ENCODE measurements at regions not wholly inside any gene's neighbourhood (a gene's known extent, or its start where the extent isn't known, plus 50 kb on each side); places are given as distances from the start of the nearest gene placed in this dataset.
A peak's percentile ranks its signal among the peaks of the same experiment; 100 is the strongest.

GRCh38 chr13:85080691-85081090 is 718.5 kb downstream of the SLITRK6 start:
- no peak overlapping the region for H3K4me2 ChIP-seq (ENCODE audit: low read length)
- H4K20me1 ChIP-seq (ENCODE audit: insufficient read depth, low read length), result no peaks in the 10 kb centered on the region
- H3K36me3 ChIP-seq (replicated peaks; ENCODE audit: low read depth, low read length), result no peaks in the 10 kb centered on the region
- no peak overlapping the region for H3K27ac ChIP-seq (ENCODE audit: low read length)
- no peak overlapping the region for H3K9ac ChIP-seq (ENCODE audit: low read length)
- TF ChIP-seq EZH2phosphoT487 (IDR thresholded peaks at IDR 0.05; ENCODE audit: low read depth), result no peak
- TF ChIP-seq CTCF (IDR thresholded peaks at IDR 0.05; ENCODE audit: low read depth, low read length), result no peak
- H3K9me3 ChIP-seq (ENCODE audit: insufficient read depth, low read length), result no peaks in the 10 kb centered on the region
- H2AFZ ChIP-seq (ENCODE audit: low read depth, low read length), result no peak overlapping the region
- H3K27me3 ChIP-seq (ENCODE audit: low read depth, low read length), result no peaks in the 10 kb centered on the region
- H3K79me2 ChIP-seq (ENCODE audit: low read length), result no peaks in the 10 kb centered on the region
- H3K4me1 ChIP-seq (ENCODE audit: low read length), result no peaks in the 10 kb centered on the region
- no peak overlapping the region for H3K4me3 ChIP-seq (ENCODE audit: low read length)

- Histone ChIP-seq H3K4me1 (ENCODE audit: low read length) (no peaks in the 10 kb centered on the region), H3K4me2 (ENCODE audit: low read length) (no peak overlapping the region), H4K20me1 (ENCODE audit: insufficient read depth, low read length) (no peaks in the 10 kb centered on the region), H3K79me2 (ENCODE audit: low read length) (no peaks in the 10 kb centered on the region), H3K27ac (ENCODE audit: low read length) (no peak overlapping the region), H3K9me3 (ENCODE audit: insufficient read depth, low read length) (no peaks in the 10 kb centered on the region), H3K27me3 (ENCODE audit: low read depth, low read length) (no peaks in the 10 kb centered on the region), H2AFZ (ENCODE audit: low read depth, low read length) (peak overlapping the region; percentile 14; the same call in 1 of the 2 replicates), H3K36me3 (replicated peaks; ENCODE audit: low read depth, low read length) (no peaks in the 10 kb centered on the region), H3K9ac (ENCODE audit: low read length) (no peak overlapping the region), H3K4me3 (ENCODE audit: low read length) (no peak overlapping the region)
- TF ChIP-seq EZH2phosphoT487 (IDR thresholded peaks at IDR 0.05; ENCODE audit: low read depth) (no peak), CTCF (IDR thresholded peaks at IDR 0.05; ENCODE audit: low read depth, low read length) (no peak)
Measured at GRCh38 chr13:85076343-85076742, 722.9 kb downstream of the SLITRK6 start.

GRCh38 chr13:85074543-85075313 is 724.5 kb downstream of the SLITRK6 start:
- no peaks in the 10 kb centered on the region for H3K4me1 ChIP-seq (ENCODE audit: low read length)
- H3K27ac ChIP-seq (ENCODE audit: low read length), result no peak overlapping the region

GRCh38 chr13:85068231-85068630 is 731.0 kb downstream of the SLITRK6 start:
- no peak overlapping the region for H3K9ac ChIP-seq (ENCODE audit: low read length)

More at GRCh38 chr13:85074543-85075313, 724.5 kb downstream of the SLITRK6 start:
- Histone ChIP-seq H2AFZ (ENCODE audit: low read depth, low read length) (no peak overlapping the region; the same call in 1 of the 2 replicates), H3K9me3 (ENCODE audit: insufficient read depth, low read length) (no peaks in the 10 kb centered on the region), H4K20me1 (ENCODE audit: insufficient read depth, low read length) (no peaks in the 10 kb centered on the region), H3K9ac (ENCODE audit: low read length) (no peak overlapping the region), H3K4me3 (ENCODE audit: low read length) (no peak overlapping the region), H3K79me2 (ENCODE audit: low read length) (no peaks in the 10 kb centered on the region), H3K4me2 (ENCODE audit: low read length) (no peak overlapping the region), H3K27me3 (ENCODE audit: low read depth, low read length) (no peaks in the 10 kb centered on the region), H3K36me3 (replicated peaks; ENCODE audit: low read depth, low read length) (no peaks in the 10 kb centered on the region)
- TF ChIP-seq CTCF (IDR thresholded peaks at IDR 0.05; ENCODE audit: low read depth, low read length), result no peak
- TF ChIP-seq EZH2phosphoT487 (IDR thresholded peaks at IDR 0.05; ENCODE audit: low read depth), result no peak

More at GRCh38 chr13:85068231-85068630, 731.0 kb downstream of the SLITRK6 start:
- Histone ChIP-seq H3K36me3 (replicated peaks; ENCODE audit: low read depth, low read length) (no peaks in the 10 kb centered on the region), H3K4me3 (ENCODE audit: low read length) (no peak overlapping the region), H3K4me2 (ENCODE audit: low read length) (no peak overlapping the region), H3K27ac (ENCODE audit: low read length) (no peak overlapping the region), H4K20me1 (ENCODE audit: insufficient read depth, low read length) (no peaks in the 10 kb centered on the region), H3K9me3 (ENCODE audit: insufficient read depth, low read length) (no peaks in the 10 kb centered on the region), H3K27me3 (ENCODE audit: low read depth, low read length) (no peaks in the 10 kb centered on the region), H3K79me2 (ENCODE audit: low read length) (no peaks in the 10 kb centered on the region), H3K4me1 (ENCODE audit: low read length) (no peaks in the 10 kb centered on the region), H2AFZ (ENCODE audit: low read depth, low read length) (no peak overlapping the region)
- TF ChIP-seq CTCF (IDR thresholded peaks at IDR 0.05; ENCODE audit: low read depth, low read length), result no peak
- no peak for TF ChIP-seq EZH2phosphoT487 (IDR thresholded peaks at IDR 0.05; ENCODE audit: low read depth)
